ENCODE measurements at regions not wholly inside any gene's neighbourhood (a gene's known extent, or its start where the extent isn't known, plus 50 kb on each side); places are given as distances from the start of the nearest gene placed in this dataset.
A peak's percentile ranks its signal among the peaks of the same experiment; 100 is the strongest.

DNA sequence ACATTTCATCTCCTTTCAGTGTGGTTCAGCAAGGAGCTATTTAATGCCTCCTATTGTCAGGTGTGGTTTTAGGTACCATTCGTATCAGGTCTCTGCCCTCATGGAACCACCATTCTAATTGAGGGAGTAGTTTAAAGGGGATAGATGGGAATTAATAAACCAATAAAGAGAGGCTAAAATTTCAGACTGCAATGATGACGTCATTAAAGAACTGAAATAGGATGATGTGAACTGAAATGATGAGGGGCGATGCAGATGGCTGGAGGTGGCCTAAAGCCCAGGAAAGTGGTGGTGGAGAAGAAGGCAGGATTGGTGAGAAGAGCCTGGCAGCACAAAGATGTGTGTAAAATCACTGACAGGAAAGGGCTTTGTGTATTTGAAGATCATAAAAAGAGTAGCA, 148.9 kb upstream of the RBFOX1 start:
- no TSS peak for BruUV-seq (replicated peaks)
- no peak for FAIRE-seq
- 4% methylated on average over 3 of the region's 3 CpGs for WGBS (ENCODE audit: low lambda C conversion rate)

GRCh38 chr16:7182510-7183109, 150.0 kb upstream of the RBFOX1 start:
- Histone ChIP-seq H3K9ac (ENCODE audit: insufficient read depth, low read depth, low read length) (no peak overlapping the region), H3K9me3 (ENCODE audit: low read length) (peaks cover 37% of the 10 kb centered on the region), H2AFZ (ENCODE audit: low read length) (no peak overlapping the region), H3K79me2 (ENCODE audit: insufficient read depth, low read length) (no peaks in the 10 kb centered on the region), H3K27ac (ENCODE audit: extremely low read length, insufficient read depth, low read length) (no peak overlapping the region), H3K4me2 (ENCODE audit: low read depth, low read length) (no peak overlapping the region), H3K4me3 (replicated peaks in 1 of 3; ENCODE audit: insufficient read depth in 1 of 3, low read depth in 2 of 3, low read length in 3 of 3) (no peak overlapping the region), H3K36me3 (replicated peaks in 1 of 2; ENCODE audit: control insufficient read depth in 1 of 2, insufficient read depth in 2 of 2, low read length in 2 of 2) (no peaks in the 10 kb centered on the region), H3K4me1 (ENCODE audit: insufficient read depth, low read length) (no peaks in the 10 kb centered on the region), H4K20me1 (ENCODE audit: insufficient read depth, low read length) (no peaks in the 10 kb centered on the region), H3K27me3 (ENCODE audit: control insufficient read depth in 1 of 2, insufficient read depth in 2 of 2, low read length in 2 of 2) (no peaks in the 10 kb centered on the region)
- FAIRE-seq (no peak), ATAC-seq (no peak), DNase-seq (ENCODE audit: low spot score) (no peak)
- intact Hi-C loops (cut with micrococcal nuclease; ENCODE audit: unreplicated experiment), result no loop called here
- WGBS (ENCODE audit: low lambda C conversion rate), result 39% methylated on average over 3 of the region's 3 CpGs
- ChIA-PET POLR2A (no interaction called here), CTCF (ENCODE audit: low intra/inter-chr PET ratio, low total read pairs) (no interaction called here)
- BruUV-seq (replicated peaks), result no TSS peak
- in situ Hi-C loops (cut with HindIII; ENCODE audit: extremely low pct_ligation_motif_present, low pct_unique_long_range_greater_than_20kb), result no loop called here
- no peak for TF ChIP-seq ZBTB1 (CRISPR knock-in tag; IDR thresholded peaks at IDR 0.05; ENCODE audit: borderline replicate concordance)
- no peak for TF ChIP-seq MLLT10 (CRISPR knock-in tag; IDR thresholded peaks at IDR 0.05)
- TF ChIP-seq ZFP36L1 (CRISPR knock-in tag; IDR thresholded peaks at IDR 0.05), result 0 out of 2 replicates have a peak, but pooled peaks have one; percentile 34
- no peak for TF ChIP-seq ZHX2 (IDR thresholded peaks at IDR 0.05; ENCODE audit: low read depth)
- TF ChIP-seq ZHX2 (CRISPR knock-in tag; IDR thresholded peaks at IDR 0.05; ENCODE audit: borderline replicate concordance), result 0 out of 2 replicates have a peak, but pooled peaks have one; percentile 25
- TF ChIP-seq ZNF609 (CRISPR knock-in tag; IDR thresholded peaks at IDR 0.05; ENCODE audit: borderline replicate concordance), result no peak

More for the DNA sequence above, 148.9 kb upstream of the RBFOX1 start:
- peaks cover 45% of the 10 kb centered on the region for H3K9me3 ChIP-seq (ENCODE audit: low read length)
- no peak overlapping the region for H3K9ac ChIP-seq (ENCODE audit: insufficient read depth, low read depth, low read length)
- H3K27ac ChIP-seq (ENCODE audit: extremely low read length, insufficient read depth, low read length), result no peak overlapping the region
- in situ Hi-C loops (cut with HindIII; ENCODE audit: extremely low pct_ligation_motif_present, low pct_unique_long_range_greater_than_20kb), result no loop called here
- no peaks in the 10 kb centered on the region for H4K20me1 ChIP-seq (ENCODE audit: insufficient read depth, low read length)
- no peak overlapping the region for H3K4me2 ChIP-seq (ENCODE audit: low read depth, low read length)
- ChIA-PET CTCF (ENCODE audit: low intra/inter-chr PET ratio, low total read pairs) (no interaction called here), POLR2A (no interaction called here)
- ATAC-seq, result no peak
- no peaks in the 10 kb centered on the region for H3K4me1 ChIP-seq (ENCODE audit: insufficient read depth, low read length)
- no peaks in the 10 kb centered on the region for H3K79me2 ChIP-seq (ENCODE audit: insufficient read depth, low read length)
- no peak overlapping the region for H2AFZ ChIP-seq (ENCODE audit: low read length)
- no peak for DNase-seq (ENCODE audit: low spot score)
- TF ChIP-seq CREB1 (IDR thresholded peaks at IDR 0.05), result peak; percentile 99
- no peak for TF ChIP-seq CREB1 (CRISPR knock-in tag; IDR thresholded peaks at IDR 0.05)
- no peak for TF ChIP-seq ZNF382 (CRISPR knock-in tag; IDR thresholded peaks at IDR 0.05; ENCODE audit: borderline replicate concordance)
- peak; percentile 100 for TF ChIP-seq ATF7 (IDR thresholded peaks at IDR 0.05)
- TF ChIP-seq ATF7 (CRISPR knock-in tag; IDR thresholded peaks at IDR 0.05), result no peak
- no peak overlapping the region for H3K4me3 ChIP-seq (replicated peaks in 1 of 3; ENCODE audit: insufficient read depth in 1 of 3, low read depth in 2 of 3, low read length in 3 of 3)
- no peaks in the 10 kb centered on the region for H3K27me3 ChIP-seq (ENCODE audit: control insufficient read depth in 1 of 2, insufficient read depth in 2 of 2, low read length in 2 of 2)
- intact Hi-C loops (cut with micrococcal nuclease; ENCODE audit: unreplicated experiment), result no loop called here
- H3K36me3 ChIP-seq (replicated peaks in 1 of 2; ENCODE audit: control insufficient read depth in 1 of 2, insufficient read depth in 2 of 2, low read length in 2 of 2), result no peaks in the 10 kb centered on the region

All from HepG2 (cell line).